Tibial artery (tissue), 4 donors: ENCODE measurements at regions not wholly inside any gene's neighbourhood (a gene's known extent, or its start where the extent isn't known, plus 50 kb on each side); places are given as distances from the start of the nearest gene placed in this dataset.

Experiments used
- DNase-seq, 2 donors: peaks; one replicate each; pipeline ENCODE4 v3.0.0-alpha.2; 2019
- H3K27ac ChIP-seq, 2 donors: fragments of 200-600 bp; sonication (generic) in 1 of 2; 1 replicate in 1 of 2; 2 replicates in 1 of 2; pipeline ENCODE4 v1.5.1; 2018 to 2019; ENCODE audit warnings: mild to moderate bottlenecking in 1 of 2
- H3K27me3 ChIP-seq, 2 donors: fragments of 200-600 bp; sonication (generic) in 1 of 2; one replicate each; pipeline versions ENCODE4 v1.5.1 to v1.6.0; 2016 to 2019
- H3K36me3 ChIP-seq, 3 donors: fragments of 200-600 bp; sonication (generic) in 2 of 3; one replicate each; pipeline ENCODE4 v1.5.1; 2016 to 2019; ENCODE audit warnings: mild to moderate bottlenecking in 2 of 3
- H3K4me1 ChIP-seq, 4 donors: fragments of 200-600 bp; sonication (generic) in 2 of 4; 1 replicate in 3 of 4; 2 replicates in 1 of 4; pipeline ENCODE4 v1.5.1; 2016 to 2019
- H3K4me3 ChIP-seq, 2 donors: fragments of 200-600 bp; sonication (generic) in 1 of 2; 1 replicate in 1 of 2; 2 replicates in 1 of 2; pipeline ENCODE4 v1.5.1; 2018 to 2019; ENCODE audit warnings: mild to moderate bottlenecking in 2 of 2
- H3K9me3 ChIP-seq, 3 donors: fragments of 200-600 bp; sonication (generic) in 1 of 3; one replicate each; pipeline ENCODE4 v1.5.1; 2016 to 2019
- intact Hi-C: fragments of 100-400 bp; cut with DNase I; formaldehyde crosslinking; loops from one replicate; pipeline ENCODE4 v1.15.0; 2023; ENCODE audit warnings: low total_unique reads
- TF ChIP-seq, protein P1 (sequence below), 2 experiments: fragments of 200-600 bp in 1 of 2; fragments of 450-650 bp in 1 of 2; IDR thresholded peaks; one replicate each; pipeline ENCODE4 v1.5.1; 2017 to 2019; ENCODE audit warnings: antibody characterized with exemption in 2 of 2, mild to moderate bottlenecking in 1 of 2, moderate library complexity in 1 of 2

DNA sequence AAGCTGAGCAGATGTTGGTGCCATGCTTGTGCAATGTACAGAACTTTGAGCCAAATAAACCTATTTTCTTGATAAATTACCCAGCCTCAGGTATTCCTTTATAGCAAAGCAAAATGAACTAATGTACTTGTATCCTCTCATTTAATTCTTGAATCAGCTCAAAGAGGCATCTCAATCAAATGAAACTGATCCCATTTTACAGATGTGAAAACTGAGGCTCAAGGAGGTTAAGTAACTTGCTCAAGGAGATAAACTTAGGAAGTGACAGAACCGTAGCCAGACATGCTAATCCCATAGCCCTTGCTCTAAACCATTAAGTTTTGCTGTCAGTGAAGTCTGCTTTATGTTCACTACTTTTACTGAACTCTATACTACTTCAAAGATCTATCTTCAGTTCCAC lies 467.0 kb upstream of the UBE2E3 start:
- H3K36me3 ChIP-seq: no peaks in the 10 kb centered on the region
- H3K27ac ChIP-seq: no peak overlapping the region
- H3K4me3 ChIP-seq: no peak overlapping the region
- H3K9me3 ChIP-seq: no peaks in the 10 kb centered on the region
- H3K4me1 ChIP-seq: no peaks in the 10 kb centered on the region
- no peaks in the 10 kb centered on the region for H3K27me3 ChIP-seq
- intact Hi-C loops: no loop called here
- no peak for DNase-seq
- TF ChIP-seq, protein P1, sequence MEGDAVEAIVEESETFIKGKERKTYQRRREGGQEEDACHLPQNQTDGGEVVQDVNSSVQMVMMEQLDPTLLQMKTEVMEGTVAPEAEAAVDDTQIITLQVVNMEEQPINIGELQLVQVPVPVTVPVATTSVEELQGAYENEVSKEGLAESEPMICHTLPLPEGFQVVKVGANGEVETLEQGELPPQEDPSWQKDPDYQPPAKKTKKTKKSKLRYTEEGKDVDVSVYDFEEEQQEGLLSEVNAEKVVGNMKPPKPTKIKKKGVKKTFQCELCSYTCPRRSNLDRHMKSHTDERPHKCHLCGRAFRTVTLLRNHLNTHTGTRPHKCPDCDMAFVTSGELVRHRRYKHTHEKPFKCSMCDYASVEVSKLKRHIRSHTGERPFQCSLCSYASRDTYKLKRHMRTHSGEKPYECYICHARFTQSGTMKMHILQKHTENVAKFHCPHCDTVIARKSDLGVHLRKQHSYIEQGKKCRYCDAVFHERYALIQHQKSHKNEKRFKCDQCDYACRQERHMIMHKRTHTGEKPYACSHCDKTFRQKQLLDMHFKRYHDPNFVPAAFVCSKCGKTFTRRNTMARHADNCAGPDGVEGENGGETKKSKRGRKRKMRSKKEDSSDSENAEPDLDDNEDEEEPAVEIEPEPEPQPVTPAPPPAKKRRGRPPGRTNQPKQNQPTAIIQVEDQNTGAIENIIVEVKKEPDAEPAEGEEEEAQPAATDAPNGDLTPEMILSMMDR (IDR thresholded peaks at IDR 0.05): no peak

DNA sequence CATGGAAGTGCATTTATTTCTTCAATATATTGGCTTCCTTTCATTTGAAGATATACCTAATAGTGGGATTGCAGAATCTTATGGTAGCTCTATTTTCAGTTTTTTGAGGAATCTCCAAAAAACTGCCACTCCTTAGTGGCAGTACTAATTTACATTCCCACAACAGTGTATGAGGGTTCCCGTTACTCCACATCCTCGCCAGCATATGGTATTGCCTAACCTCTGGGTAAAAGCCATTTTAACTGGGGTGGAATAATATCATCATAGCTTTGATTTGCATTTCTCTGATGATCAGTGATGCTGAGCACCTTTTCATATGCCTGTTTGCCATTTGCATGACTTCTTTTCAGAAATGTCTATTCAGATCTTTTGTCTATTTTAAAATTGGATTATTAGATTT lies 471.9 kb upstream of the UBE2E3 start:
- H3K9me3 ChIP-seq: no peaks in the 10 kb centered on the region
- no peak for DNase-seq
- no peaks in the 10 kb centered on the region for H3K36me3 ChIP-seq
- intact Hi-C loops: no loop called here
- no peaks in the 10 kb centered on the region for H3K4me1 ChIP-seq
- no peaks in the 10 kb centered on the region for H3K27me3 ChIP-seq
- TF ChIP-seq, protein P1 (IDR thresholded peaks at IDR 0.05): no peak
- H3K4me3 ChIP-seq: no peak overlapping the region
- no peak overlapping the region for H3K27ac ChIP-seq

DNA sequence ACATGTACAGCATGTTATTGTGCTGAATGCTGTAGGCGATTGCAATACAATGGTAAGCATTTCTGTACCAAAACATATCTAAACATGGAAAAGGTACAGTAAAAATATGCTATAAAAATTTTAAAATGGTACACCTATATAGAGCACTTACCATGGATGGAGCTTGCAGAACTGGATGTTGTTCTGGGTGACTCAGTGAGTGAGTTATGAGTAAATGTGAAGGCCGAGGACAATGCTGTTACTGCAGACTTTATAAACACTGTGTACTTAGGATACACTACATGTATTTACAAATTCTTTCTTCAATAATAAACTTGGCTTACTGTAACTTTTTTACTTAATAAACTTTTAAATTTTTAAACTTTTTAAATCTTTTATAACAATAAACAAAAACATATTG lies 473.4 kb upstream of the UBE2E3 start:
- DNase-seq: no peak
- Histone ChIP-seq H3K9me3 (no peaks in the 10 kb centered on the region), H3K27ac (no peak overlapping the region), H3K36me3 (no peaks in the 10 kb centered on the region), H3K4me3 (no peak overlapping the region), H3K27me3 (no peaks in the 10 kb centered on the region), H3K4me1 (no peaks in the 10 kb centered on the region)
- intact Hi-C loops: no loop called here
- TF ChIP-seq, protein P1 (IDR thresholded peaks at IDR 0.05): no peak

DNA sequence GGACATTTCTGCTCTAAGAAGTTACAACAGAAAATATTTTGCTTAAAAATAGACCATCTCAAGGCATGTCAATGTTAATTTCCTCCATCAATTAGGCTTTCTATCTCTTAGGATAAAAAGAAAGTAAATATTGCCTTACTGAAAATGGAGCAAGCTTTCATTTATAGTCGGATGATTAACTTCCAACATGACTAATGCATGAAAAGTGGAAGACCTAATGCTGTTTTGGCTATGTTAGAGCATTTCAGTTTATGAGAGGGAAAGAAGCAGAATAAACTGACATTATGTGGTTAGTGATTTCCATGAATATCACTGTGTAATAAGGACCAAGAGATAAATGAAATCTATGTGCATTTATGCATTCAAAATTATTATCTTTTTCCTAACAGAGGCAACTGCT lies 475.2 kb upstream of the UBE2E3 start:
- Histone ChIP-seq H3K4me1 (no peaks in the 10 kb centered on the region), H3K9me3 (no peaks in the 10 kb centered on the region), H3K27ac (no peak overlapping the region), H3K36me3 (no peaks in the 10 kb centered on the region), H3K27me3 (no peaks in the 10 kb centered on the region), H3K4me3 (no peak overlapping the region)
- TF ChIP-seq, protein P1 (IDR thresholded peaks at IDR 0.05): no peak
- DNase-seq: no peak
- intact Hi-C loops: no loop called here

DNA sequence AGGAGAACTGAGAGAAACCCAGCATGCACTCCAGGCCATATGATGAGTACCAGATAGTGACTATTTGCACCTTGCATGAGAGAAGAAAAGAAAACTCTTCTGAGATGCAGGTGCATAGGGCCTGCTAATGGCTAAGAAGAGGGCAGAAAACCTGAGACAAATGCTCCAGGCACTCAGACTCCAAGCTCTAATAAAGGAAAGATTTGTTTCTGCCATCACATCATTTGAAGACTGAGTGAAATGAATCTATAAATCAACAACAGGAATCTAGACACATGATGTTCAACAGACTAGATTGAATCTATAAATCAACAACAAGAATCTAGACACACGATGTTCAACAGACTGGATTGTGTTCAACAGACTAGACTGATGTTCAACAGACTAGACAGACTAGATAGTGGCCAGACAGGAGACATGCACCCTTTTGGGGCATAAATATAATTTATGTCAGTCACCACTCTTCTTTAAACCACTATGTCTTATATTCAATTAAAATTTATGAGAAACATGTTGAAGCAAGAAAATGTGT lies 482.7 kb upstream of the UBE2E3 start:
- Histone ChIP-seq H3K4me1 (no peaks in the 10 kb centered on the region), H3K4me3 (no peak overlapping the region), H3K27me3 (no peaks in the 10 kb centered on the region), H3K36me3 (no peaks in the 10 kb centered on the region), H3K27ac (no peak overlapping the region), H3K9me3 (no peaks in the 10 kb centered on the region)
- TF ChIP-seq, protein P1 (IDR thresholded peaks at IDR 0.05): no peak
- DNase-seq: no peak
- intact Hi-C loops: no loop called here

DNA sequence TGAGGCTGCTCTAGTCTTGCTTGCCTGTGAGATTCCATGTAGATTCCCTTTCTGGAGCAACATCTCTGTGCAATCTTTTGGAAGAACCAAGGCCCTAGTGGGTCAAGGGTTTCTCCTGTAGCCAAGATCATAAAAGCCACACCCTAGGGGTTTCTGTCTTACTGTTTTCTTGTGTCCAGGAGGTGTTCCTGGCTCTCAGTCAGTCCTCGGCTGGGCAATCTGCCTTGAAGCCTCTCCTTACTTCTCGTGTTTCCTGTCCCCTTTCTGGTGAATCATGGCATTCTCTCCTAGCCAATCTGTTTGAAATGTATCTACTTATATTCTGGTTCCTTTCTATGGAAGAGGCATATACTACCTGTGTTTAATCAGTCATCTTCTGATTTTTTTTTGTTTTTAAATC lies 484.8 kb upstream of the UBE2E3 start:
- TF ChIP-seq, protein P1 (IDR thresholded peaks at IDR 0.05): no peak
- Histone ChIP-seq H3K4me3 (no peak overlapping the region), H3K4me1 (no peaks in the 10 kb centered on the region), H3K36me3 (no peaks in the 10 kb centered on the region), H3K9me3 (no peaks in the 10 kb centered on the region), H3K27me3 (no peaks in the 10 kb centered on the region), H3K27ac (no peak overlapping the region)
- DNase-seq: peak in 1 of 2 donors; percentile 50
- intact Hi-C loops: no loop called here
